ENCODE measurements at regions not wholly inside any gene's neighbourhood (a gene's known extent, or its start where the extent isn't known, plus 50 kb on each side); places are given as distances from the start of the nearest gene placed in this dataset.

DNA sequence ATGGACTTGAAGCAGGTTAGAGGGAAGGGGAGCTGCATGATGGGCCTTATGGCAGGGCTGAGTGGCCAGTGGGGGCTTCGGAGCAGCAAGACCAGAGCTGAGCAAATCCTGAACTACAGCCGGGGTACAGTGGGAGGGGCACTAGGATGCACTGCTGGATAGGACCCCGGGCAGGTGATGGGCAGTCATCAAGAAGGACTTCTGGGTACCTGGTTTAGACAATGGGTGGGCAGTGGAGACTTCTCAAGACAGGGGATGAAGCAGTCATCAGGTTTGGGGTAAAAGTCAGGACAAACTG is 507.4 kb upstream of the MYT1L start (continued):
- TF ChIP-seq, protein P1, sequence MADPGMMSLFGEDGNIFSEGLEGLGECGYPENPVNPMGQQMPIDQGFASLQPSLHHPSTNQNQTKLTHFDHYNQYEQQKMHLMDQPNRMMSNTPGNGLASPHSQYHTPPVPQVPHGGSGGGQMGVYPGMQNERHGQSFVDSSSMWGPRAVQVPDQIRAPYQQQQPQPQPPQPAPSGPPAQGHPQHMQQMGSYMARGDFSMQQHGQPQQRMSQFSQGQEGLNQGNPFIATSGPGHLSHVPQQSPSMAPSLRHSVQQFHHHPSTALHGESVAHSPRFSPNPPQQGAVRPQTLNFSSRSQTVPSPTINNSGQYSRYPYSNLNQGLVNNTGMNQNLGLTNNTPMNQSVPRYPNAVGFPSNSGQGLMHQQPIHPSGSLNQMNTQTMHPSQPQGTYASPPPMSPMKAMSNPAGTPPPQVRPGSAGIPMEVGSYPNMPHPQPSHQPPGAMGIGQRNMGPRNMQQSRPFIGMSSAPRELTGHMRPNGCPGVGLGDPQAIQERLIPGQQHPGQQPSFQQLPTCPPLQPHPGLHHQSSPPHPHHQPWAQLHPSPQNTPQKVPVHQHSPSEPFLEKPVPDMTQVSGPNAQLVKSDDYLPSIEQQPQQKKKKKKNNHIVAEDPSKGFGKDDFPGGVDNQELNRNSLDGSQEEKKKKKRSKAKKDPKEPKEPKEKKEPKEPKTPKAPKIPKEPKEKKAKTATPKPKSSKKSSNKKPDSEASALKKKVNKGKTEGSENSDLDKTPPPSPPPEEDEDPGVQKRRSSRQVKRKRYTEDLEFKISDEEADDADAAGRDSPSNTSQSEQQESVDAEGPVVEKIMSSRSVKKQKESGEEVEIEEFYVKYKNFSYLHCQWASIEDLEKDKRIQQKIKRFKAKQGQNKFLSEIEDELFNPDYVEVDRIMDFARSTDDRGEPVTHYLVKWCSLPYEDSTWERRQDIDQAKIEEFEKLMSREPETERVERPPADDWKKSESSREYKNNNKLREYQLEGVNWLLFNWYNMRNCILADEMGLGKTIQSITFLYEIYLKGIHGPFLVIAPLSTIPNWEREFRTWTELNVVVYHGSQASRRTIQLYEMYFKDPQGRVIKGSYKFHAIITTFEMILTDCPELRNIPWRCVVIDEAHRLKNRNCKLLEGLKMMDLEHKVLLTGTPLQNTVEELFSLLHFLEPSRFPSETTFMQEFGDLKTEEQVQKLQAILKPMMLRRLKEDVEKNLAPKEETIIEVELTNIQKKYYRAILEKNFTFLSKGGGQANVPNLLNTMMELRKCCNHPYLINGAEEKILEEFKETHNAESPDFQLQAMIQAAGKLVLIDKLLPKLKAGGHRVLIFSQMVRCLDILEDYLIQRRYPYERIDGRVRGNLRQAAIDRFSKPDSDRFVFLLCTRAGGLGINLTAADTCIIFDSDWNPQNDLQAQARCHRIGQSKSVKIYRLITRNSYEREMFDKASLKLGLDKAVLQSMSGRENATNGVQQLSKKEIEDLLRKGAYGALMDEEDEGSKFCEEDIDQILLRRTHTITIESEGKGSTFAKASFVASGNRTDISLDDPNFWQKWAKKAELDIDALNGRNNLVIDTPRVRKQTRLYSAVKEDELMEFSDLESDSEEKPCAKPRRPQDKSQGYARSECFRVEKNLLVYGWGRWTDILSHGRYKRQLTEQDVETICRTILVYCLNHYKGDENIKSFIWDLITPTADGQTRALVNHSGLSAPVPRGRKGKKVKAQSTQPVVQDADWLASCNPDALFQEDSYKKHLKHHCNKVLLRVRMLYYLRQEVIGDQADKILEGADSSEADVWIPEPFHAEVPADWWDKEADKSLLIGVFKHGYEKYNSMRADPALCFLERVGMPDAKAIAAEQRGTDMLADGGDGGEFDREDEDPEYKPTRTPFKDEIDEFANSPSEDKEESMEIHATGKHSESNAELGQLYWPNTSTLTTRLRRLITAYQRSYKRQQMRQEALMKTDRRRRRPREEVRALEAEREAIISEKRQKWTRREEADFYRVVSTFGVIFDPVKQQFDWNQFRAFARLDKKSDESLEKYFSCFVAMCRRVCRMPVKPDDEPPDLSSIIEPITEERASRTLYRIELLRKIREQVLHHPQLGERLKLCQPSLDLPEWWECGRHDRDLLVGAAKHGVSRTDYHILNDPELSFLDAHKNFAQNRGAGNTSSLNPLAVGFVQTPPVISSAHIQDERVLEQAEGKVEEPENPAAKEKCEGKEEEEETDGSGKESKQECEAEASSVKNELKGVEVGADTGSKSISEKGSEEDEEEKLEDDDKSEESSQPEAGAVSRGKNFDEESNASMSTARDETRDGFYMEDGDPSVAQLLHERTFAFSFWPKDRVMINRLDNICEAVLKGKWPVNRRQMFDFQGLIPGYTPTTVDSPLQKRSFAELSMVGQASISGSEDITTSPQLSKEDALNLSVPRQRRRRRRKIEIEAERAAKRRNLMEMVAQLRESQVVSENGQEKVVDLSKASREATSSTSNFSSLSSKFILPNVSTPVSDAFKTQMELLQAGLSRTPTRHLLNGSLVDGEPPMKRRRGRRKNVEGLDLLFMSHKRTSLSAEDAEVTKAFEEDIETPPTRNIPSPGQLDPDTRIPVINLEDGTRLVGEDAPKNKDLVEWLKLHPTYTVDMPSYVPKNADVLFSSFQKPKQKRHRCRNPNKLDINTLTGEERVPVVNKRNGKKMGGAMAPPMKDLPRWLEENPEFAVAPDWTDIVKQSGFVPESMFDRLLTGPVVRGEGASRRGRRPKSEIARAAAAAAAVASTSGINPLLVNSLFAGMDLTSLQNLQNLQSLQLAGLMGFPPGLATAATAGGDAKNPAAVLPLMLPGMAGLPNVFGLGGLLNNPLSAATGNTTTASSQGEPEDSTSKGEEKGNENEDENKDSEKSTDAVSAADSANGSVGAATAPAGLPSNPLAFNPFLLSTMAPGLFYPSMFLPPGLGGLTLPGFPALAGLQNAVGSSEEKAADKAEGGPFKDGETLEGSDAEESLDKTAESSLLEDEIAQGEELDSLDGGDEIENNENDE (IDR thresholded peaks at IDR 0.05; ENCODE audit: insufficient replicate concordance, low read length): no peak
- TF ChIP-seq CBX8 (IDR thresholded peaks at IDR 0.05; ENCODE audit: borderline replicate concordance, low read depth, low read length): no peak
- TF ChIP-seq, protein P2, sequence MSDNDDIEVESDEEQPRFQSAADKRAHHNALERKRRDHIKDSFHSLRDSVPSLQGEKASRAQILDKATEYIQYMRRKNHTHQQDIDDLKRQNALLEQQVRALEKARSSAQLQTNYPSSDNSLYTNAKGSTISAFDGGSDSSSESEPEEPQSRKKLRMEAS (IDR thresholded peaks at IDR 0.05): no peak

All from H1 (cell line).